ENCODE measurements at regions not wholly inside any gene's neighbourhood (a gene's known extent, or its start where the extent isn't known, plus 50 kb on each side); places are given as distances from the start of the nearest gene placed in this dataset.

DNA sequence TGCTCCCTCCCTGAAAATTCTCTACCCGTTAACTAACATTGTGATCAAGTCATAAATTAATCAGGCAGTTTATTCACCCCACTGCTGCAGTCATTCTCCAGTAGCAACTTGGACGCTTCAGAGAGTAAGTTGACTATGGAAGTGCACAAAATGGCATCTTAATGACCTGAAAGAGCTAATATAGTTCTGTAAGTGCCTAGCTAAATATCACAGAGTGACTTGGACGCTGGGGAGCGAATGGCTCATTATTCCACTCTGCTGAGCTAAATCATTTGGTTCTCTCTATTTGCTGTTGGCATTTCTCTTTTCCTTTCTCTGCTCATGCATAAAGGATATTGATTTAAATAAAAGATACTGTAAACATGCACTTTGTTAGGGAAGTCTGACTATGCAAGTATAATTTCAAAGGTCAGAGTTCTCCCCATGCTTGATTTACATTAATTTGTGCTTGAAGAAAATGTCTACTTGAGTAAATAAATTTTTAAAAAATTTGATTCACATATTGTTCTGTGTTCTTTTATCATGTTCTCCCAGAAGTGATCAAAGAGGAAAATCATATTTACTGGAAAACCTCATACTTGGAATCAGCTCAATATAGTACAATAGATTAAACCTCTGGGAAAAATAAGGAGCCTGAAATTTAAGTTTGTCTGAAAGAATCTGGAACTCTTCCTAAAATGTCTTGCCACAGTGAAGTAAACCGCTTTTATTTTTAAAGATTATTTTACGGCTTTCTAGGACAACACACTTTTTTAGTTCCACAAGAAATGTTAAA, 169.5 kb upstream of the HAPLN1 start:
- FAIRE-seq (no peak), DNase-seq (no peak), ATAC-seq (peak in 2 of 4 donors; percentile 31 to 61)
- Histone ChIP-seq H3K4me3 (no peak overlapping the region), H3K36me3 (no peaks in the 10 kb centered on the region), H3K4me1 (no peaks in the 10 kb centered on the region), H3K27me3 (no peaks in the 10 kb centered on the region), H3K27ac (no peak overlapping the region), H3K9me3 (no peaks in the 10 kb centered on the region)
- intact Hi-C loops (cut with DNase I): no loop called here
- 61 to 67% methylated on average over 6 of the region's 6 CpGs for WGBS, 2 donors
- TF ChIP-seq, protein P1, sequence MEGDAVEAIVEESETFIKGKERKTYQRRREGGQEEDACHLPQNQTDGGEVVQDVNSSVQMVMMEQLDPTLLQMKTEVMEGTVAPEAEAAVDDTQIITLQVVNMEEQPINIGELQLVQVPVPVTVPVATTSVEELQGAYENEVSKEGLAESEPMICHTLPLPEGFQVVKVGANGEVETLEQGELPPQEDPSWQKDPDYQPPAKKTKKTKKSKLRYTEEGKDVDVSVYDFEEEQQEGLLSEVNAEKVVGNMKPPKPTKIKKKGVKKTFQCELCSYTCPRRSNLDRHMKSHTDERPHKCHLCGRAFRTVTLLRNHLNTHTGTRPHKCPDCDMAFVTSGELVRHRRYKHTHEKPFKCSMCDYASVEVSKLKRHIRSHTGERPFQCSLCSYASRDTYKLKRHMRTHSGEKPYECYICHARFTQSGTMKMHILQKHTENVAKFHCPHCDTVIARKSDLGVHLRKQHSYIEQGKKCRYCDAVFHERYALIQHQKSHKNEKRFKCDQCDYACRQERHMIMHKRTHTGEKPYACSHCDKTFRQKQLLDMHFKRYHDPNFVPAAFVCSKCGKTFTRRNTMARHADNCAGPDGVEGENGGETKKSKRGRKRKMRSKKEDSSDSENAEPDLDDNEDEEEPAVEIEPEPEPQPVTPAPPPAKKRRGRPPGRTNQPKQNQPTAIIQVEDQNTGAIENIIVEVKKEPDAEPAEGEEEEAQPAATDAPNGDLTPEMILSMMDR (IDR thresholded peaks at IDR 0.05): no peak

DNA sequence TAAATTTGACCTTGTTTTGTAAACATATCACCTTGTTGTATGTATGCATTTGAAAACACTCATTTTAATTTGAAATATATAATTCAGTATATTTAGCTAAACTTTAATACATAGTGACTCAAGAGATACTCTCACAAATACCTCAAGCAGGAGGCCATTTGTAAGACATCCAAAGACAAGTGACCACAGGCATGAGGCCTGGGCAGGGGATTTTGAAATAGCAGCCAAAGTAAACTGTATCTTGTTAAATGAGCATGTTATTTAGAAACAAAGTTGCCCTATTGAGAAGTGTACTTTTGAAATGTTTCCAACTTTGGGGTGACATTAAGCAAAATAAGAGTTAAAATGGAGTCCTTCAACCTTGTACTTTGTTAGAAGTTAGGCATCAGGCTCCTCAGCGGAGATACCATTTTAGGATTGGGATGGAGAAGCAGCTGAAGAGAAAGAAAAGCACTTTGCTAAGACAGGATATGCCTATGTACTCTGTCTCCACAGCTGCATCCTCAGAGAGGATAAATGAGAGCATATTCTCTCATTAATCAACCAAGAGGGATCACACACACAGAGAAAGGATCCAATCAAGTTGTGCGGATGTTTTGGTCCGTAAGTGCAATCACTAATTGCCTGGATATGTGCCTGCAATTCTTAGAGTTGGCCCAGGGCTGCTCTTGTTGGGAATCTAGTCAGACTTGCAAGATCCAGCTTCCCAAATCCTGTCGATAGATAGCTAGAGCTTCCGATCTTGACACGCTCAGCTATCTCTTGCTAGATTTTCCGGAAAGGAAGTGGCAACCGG, 157.5 kb upstream of the HAPLN1 start:
- 69 to 85% methylated on average over 8 of the region's 8 CpGs for WGBS, 2 donors
- H3K9me3 ChIP-seq: no peaks in the 10 kb centered on the region
- H3K4me1 ChIP-seq: no peaks in the 10 kb centered on the region
- TF ChIP-seq, protein P1 (IDR thresholded peaks at IDR 0.05): no peak
- H3K27me3 ChIP-seq: no peaks in the 10 kb centered on the region
- FAIRE-seq: no peak
- no peak for DNase-seq
- ATAC-seq: no peak
- H3K27ac ChIP-seq: no peak overlapping the region
- intact Hi-C loops (cut with DNase I): no loop called here
- H3K36me3 ChIP-seq: no peaks in the 10 kb centered on the region
- H3K4me3 ChIP-seq: no peak overlapping the region

DNA sequence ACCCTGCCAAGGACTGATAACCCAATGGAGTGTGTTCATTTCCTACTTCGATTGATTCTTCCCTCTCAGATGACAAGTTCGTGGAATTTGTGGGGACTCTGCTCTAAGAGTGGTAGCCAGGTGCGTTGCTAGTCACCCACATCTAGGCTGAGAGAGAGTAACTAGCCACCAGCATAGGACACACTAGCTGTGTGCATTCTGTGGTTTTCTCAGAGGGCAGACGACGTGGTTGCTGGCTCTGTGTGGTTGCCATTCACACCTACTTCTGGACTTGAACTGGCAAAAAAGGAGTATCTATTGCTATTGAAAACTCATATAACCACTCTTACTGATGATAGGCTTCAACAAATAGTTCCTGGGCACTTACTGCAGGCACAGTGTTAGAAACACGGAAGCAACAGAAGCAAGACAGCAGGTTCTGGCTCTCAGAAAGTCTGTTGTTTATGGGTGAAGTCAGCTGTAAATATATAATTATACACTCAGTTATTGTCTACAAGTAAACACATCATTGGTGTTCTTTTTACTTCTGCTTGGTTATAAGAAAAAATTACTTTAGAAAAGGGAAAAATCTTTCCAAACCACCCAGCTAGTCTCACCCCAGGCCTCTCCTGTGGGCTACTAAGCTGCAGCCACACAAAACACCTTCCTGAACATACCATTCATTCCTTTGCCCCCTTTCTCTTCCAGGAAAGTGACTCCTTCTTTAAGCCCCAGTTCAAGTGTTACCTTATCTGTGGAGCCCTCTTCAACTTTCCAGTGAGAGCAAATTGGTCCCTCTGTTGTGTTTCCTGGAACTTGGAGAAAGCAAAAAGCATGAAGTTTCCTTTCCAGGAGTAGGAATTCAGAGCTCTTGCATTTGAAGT, 151.1 kb upstream of the HAPLN1 start:
- 64 to 73% methylated on average over 6 of the region's 6 CpGs for WGBS, 2 donors
- FAIRE-seq (no peak), ATAC-seq (no peak)

DNA sequence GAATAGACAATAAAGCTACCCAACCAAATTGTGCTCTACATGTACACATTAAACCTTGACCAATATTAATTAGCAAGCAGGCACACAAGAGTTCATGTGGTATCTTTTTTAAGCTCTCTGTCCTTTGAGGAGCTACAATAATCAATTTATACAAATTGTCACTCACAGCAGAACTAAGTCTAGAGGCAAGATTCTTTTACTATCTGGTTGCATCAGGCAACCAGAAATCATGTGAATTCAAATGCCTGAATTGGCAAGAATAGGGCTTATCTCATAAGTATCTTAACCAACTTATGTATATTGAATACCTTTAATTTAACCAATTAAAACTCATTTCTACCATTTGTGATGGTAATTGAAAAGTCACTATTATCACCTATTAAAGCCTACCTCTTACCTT, 145.5 kb upstream of the HAPLN1 start:
- intact Hi-C loops (cut with DNase I): no loop called here
- FAIRE-seq (no peak), ATAC-seq (no peak), DNase-seq (no peak)
- TF ChIP-seq, protein P1 (IDR thresholded peaks at IDR 0.05): no peak
- Histone ChIP-seq H3K9me3 (no peaks in the 10 kb centered on the region), H3K4me1 (no peaks in the 10 kb centered on the region), H3K27me3 (no peaks in the 10 kb centered on the region), H3K36me3 (no peaks in the 10 kb centered on the region), H3K4me3 (no peak overlapping the region), H3K27ac (no peak overlapping the region)

More for the DNA sequence above, 151.1 kb upstream of the HAPLN1 start:
- Histone ChIP-seq H3K4me1 (no peaks in the 10 kb centered on the region), H3K27ac (no peak overlapping the region), H3K9me3 (no peaks in the 10 kb centered on the region), H3K27me3 (no peaks in the 10 kb centered on the region), H3K36me3 (no peaks in the 10 kb centered on the region), H3K4me3 (no peak overlapping the region)
- TF ChIP-seq, protein P1 (IDR thresholded peaks at IDR 0.05): no peak
- DNase-seq: no peak
- intact Hi-C loops (cut with DNase I): no loop called here

Data from pancreas (tissue), 10 donors.